ENCODE measurements at regions not wholly inside any gene's neighbourhood (a gene's known extent, or its start where the extent isn't known, plus 50 kb on each side); places are given as distances from the start of the nearest gene placed in this dataset.

DNA sequence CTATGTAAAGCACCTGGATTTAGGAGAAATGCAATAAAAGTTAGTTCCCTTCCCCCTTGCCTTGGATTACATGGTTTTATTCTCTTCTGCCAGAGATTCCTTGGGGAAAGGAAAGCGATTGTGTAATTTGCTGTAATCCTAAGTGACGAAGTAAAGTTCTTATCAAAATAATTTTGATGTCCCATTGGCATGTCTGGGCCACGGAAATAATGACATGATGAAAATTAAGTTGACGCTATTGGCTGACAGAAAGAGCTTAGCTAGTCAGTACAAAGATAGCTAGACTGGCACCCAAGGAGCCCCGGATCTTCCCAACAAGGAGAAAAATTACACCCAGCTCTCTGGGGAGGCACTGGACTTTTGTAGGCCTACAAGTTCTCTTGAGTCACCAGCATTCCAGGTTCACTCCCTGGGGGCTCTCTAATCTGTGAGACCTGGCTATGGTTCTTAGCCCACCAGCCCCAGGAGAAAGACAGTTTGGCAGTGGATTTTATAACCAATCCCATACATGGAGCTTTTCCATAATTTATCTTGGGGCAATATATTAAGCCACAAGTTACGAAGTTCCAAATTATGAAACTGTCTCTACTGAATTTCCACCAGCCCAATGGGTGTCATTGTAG, 59.9 kb downstream of the FOXA2 start:
- H3K27me3 ChIP-seq (ENCODE audit: control insufficient read depth in 4 of 4, insufficient read depth in 4 of 4, low read length in 3 of 4) = no peaks in the 10 kb centered on the region
- TF ChIP-seq FOXA2 (IDR thresholded peaks at IDR 0.05) = no peak
- TF ChIP-seq RAD21 (IDR thresholded peaks at IDR 0.05) = no peak
- TF ChIP-seq, protein P1, sequence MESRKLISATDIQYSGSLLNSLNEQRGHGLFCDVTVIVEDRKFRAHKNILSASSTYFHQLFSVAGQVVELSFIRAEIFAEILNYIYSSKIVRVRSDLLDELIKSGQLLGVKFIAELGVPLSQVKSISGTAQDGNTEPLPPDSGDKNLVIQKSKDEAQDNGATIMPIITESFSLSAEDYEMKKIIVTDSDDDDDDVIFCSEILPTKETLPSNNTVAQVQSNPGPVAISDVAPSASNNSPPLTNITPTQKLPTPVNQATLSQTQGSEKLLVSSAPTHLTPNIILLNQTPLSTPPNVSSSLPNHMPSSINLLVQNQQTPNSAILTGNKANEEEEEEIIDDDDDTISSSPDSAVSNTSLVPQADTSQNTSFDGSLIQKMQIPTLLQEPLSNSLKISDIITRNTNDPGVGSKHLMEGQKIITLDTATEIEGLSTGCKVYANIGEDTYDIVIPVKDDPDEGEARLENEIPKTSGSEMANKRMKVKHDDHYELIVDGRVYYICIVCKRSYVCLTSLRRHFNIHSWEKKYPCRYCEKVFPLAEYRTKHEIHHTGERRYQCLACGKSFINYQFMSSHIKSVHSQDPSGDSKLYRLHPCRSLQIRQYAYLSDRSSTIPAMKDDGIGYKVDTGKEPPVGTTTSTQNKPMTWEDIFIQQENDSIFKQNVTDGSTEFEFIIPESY (IDR thresholded peaks at IDR 0.05) = no peak
- no peak for TF ChIP-seq YY1 (IDR thresholded peaks at IDR 0.05)
- no peak for TF ChIP-seq HNF4G (IDR thresholded peaks at IDR 0.05)
- TF ChIP-seq JUND (IDR thresholded peaks at IDR 0.05) = peak; percentile 2 to 9
- no peak for TF ChIP-seq FOXA1 (IDR thresholded peaks at IDR 0.05)
- TF ChIP-seq HNF4A (conservative IDR thresholded peaks at IDR 0.05) = peak in 1 of 2 donors; percentile 48
- TF ChIP-seq SP1 (IDR thresholded peaks at IDR 0.05) = peak; percentile 22
- TF ChIP-seq, protein P2, sequence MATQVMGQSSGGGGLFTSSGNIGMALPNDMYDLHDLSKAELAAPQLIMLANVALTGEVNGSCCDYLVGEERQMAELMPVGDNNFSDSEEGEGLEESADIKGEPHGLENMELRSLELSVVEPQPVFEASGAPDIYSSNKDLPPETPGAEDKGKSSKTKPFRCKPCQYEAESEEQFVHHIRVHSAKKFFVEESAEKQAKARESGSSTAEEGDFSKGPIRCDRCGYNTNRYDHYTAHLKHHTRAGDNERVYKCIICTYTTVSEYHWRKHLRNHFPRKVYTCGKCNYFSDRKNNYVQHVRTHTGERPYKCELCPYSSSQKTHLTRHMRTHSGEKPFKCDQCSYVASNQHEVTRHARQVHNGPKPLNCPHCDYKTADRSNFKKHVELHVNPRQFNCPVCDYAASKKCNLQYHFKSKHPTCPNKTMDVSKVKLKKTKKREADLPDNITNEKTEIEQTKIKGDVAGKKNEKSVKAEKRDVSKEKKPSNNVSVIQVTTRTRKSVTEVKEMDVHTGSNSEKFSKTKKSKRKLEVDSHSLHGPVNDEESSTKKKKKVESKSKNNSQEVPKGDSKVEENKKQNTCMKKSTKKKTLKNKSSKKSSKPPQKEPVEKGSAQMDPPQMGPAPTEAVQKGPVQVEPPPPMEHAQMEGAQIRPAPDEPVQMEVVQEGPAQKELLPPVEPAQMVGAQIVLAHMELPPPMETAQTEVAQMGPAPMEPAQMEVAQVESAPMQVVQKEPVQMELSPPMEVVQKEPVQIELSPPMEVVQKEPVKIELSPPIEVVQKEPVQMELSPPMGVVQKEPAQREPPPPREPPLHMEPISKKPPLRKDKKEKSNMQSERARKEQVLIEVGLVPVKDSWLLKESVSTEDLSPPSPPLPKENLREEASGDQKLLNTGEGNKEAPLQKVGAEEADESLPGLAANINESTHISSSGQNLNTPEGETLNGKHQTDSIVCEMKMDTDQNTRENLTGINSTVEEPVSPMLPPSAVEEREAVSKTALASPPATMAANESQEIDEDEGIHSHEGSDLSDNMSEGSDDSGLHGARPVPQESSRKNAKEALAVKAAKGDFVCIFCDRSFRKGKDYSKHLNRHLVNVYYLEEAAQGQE (IDR thresholded peaks at IDR 0.05) = no peak
- TF ChIP-seq GABPA (IDR thresholded peaks at IDR 0.05 in 1 of 2, conservative IDR thresholded peaks at IDR 0.05 in 1 of 2) = no peak
- TF ChIP-seq NR2F2 (IDR thresholded peaks at IDR 0.05) = no peak
- TF ChIP-seq, protein P3, sequence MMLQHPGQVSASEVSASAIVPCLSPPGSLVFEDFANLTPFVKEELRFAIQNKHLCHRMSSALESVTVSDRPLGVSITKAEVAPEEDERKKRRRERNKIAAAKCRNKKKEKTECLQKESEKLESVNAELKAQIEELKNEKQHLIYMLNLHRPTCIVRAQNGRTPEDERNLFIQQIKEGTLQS (IDR thresholded peaks at IDR 0.05) = no peak
- no peak for TF ChIP-seq EGR1 (IDR thresholded peaks at IDR 0.05; ENCODE audit: low read depth in 2 of 2)
- TF ChIP-seq, protein P4, sequence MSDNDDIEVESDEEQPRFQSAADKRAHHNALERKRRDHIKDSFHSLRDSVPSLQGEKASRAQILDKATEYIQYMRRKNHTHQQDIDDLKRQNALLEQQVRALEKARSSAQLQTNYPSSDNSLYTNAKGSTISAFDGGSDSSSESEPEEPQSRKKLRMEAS (IDR thresholded peaks at IDR 0.05) = no peak
- no peak for TF ChIP-seq TAF1 (conservative IDR thresholded peaks at IDR 0.05)
- no peak for TF ChIP-seq RXRA (IDR thresholded peaks at IDR 0.05)
- TF ChIP-seq, protein P5, sequence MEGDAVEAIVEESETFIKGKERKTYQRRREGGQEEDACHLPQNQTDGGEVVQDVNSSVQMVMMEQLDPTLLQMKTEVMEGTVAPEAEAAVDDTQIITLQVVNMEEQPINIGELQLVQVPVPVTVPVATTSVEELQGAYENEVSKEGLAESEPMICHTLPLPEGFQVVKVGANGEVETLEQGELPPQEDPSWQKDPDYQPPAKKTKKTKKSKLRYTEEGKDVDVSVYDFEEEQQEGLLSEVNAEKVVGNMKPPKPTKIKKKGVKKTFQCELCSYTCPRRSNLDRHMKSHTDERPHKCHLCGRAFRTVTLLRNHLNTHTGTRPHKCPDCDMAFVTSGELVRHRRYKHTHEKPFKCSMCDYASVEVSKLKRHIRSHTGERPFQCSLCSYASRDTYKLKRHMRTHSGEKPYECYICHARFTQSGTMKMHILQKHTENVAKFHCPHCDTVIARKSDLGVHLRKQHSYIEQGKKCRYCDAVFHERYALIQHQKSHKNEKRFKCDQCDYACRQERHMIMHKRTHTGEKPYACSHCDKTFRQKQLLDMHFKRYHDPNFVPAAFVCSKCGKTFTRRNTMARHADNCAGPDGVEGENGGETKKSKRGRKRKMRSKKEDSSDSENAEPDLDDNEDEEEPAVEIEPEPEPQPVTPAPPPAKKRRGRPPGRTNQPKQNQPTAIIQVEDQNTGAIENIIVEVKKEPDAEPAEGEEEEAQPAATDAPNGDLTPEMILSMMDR (IDR thresholded peaks at IDR 0.05; ENCODE audit: low read depth, low read length, missing input control) = no peak
- no peaks in the 10 kb centered on the region for H3K36me3 ChIP-seq (ENCODE audit: control insufficient read depth in 4 of 4, insufficient read depth in 3 of 4, low read depth in 1 of 4, low read length in 3 of 4)
- no peaks in the 10 kb centered on the region for H3K9me3 ChIP-seq (ENCODE audit: control insufficient read depth in 4 of 4, low read length in 3 of 4)
- WGBS = 27% methylated on average over 6 of the region's 6 CpGs
- DNase-seq (ENCODE audit: low spot score) = no peak
- H3K4me1 ChIP-seq (ENCODE audit: control insufficient read depth in 4 of 4, insufficient read depth in 4 of 4, low read length in 3 of 4) = peaks cover 13 to 49% (median 43%) of the 10 kb centered on the region in 4 donors
- peak overlapping the region in 1 of 2 donors; percentile 17 for H3K9ac ChIP-seq (ENCODE audit: low read depth in 1 of 2, low read length in 2 of 2)
- peak overlapping the region; percentile 75 to 86 for H3K27ac ChIP-seq (ENCODE audit: low read depth in 1 of 2, low read length in 2 of 2)
- H3K4me3 ChIP-seq (ENCODE audit: low read depth in 1 of 3, low read length in 3 of 3) = no peak overlapping the region

Measured in liver (tissue), 8 donors.